CD4-positive, alpha-beta T cell treated with Interleukin-1 beta for 1 hour (primary cell): ENCODE measurements at regions not wholly inside any gene's neighbourhood (a gene's known extent, or its start where the extent isn't known, plus 50 kb on each side); places are given as distances from the start of the nearest gene placed in this dataset.
"Not testable (repeated sequence)": the region's sequence is repeated elsewhere in the genome, so short reads cannot be mapped to it uniquely, and the experiment has no call there.

Experiments
- DNase-seq, 2 donors: peaks; one replicate each; pipeline ENCODE4 v3.0.0-alpha.2; 2020 to 2022

GRCh38 chr1:96222701-96223100 is 498.9 kb upstream of the PTBP2 start:
- DNase-seq = no peak

GRCh38 chr1:96224229-96224628 is 497.4 kb upstream of the PTBP2 start:
- not testable (repeated sequence) for DNase-seq

- no peak for DNase-seq
Measured at GRCh38 chr1:96233422-96233821, 488.2 kb upstream of the PTBP2 start.

GRCh38 chr1:96234299-96234698 is 487.3 kb upstream of the PTBP2 start:
- DNase-seq = no peak

GRCh38 chr1:96236156-96236739 is 485.3 kb upstream of the PTBP2 start:
- no peak for DNase-seq

GRCh38 chr1:96238426-96238825 is 483.2 kb upstream of the PTBP2 start:
- no peak for DNase-seq

- DNase-seq = no peak
Measured at GRCh38 chr1:96240438-96240837, 481.1 kb upstream of the PTBP2 start.

GRCh38 chr1:96253246-96254035 is 468.1 kb upstream of the PTBP2 start:
- DNase-seq = no peak

- DNase-seq = no peak
Measured at GRCh38 chr1:96256130-96256790, 465.3 kb upstream of the PTBP2 start.

GRCh38 chr1:96259399-96259798 is 462.2 kb upstream of the PTBP2 start:
- DNase-seq = no peak

- DNase-seq = no peak
Measured at GRCh38 chr1:96281491-96281890, 440.1 kb upstream of the PTBP2 start.

- no peak for DNase-seq
Measured at GRCh38 chr1:96290033-96290432, 431.6 kb upstream of the PTBP2 start.

- DNase-seq = no peak
Measured at GRCh38 chr1:96290801-96291200, 430.8 kb upstream of the PTBP2 start.

GRCh38 chr1:96291468-96291867 is 430.1 kb upstream of the PTBP2 start:
- no peak for DNase-seq

GRCh38 chr1:96292141-96292540 is 429.4 kb upstream of the PTBP2 start:
- no peak for DNase-seq

GRCh38 chr1:96296991-96297390 is 424.6 kb upstream of the PTBP2 start:
- DNase-seq = no peak

- no peak for DNase-seq
Measured at GRCh38 chr1:96306809-96307560, 414.6 kb upstream of the PTBP2 start.

- no peak for DNase-seq
Measured at GRCh38 chr1:96308314-96308713, 413.3 kb upstream of the PTBP2 start.

GRCh38 chr1:96309783-96310182 is 411.8 kb upstream of the PTBP2 start:
- peak in 1 of 2 donors; percentile 4 for DNase-seq

GRCh38 chr1:96313216-96313615 is 408.4 kb upstream of the PTBP2 start:
- no peak for DNase-seq

- no peak for DNase-seq
Measured at GRCh38 chr1:96329121-96329520, 392.5 kb upstream of the PTBP2 start.

- DNase-seq = no peak
Measured at GRCh38 chr1:96331596-96331995, 390.0 kb upstream of the PTBP2 start.

- DNase-seq = no peak
Measured at GRCh38 chr1:96333522-96334235, 387.9 kb upstream of the PTBP2 start.
